ENCODE measurements at regions not wholly inside any gene's neighbourhood (a gene's known extent, or its start where the extent isn't known, plus 50 kb on each side); places are given as distances from the start of the nearest gene placed in this dataset.

GRCh38 chr5:24899180-24899579 is 254.4 kb upstream of the CDH10 start:
- no peak overlapping the region for H3K27ac ChIP-seq (ENCODE audit: low read depth, low read length)
- H3K9me2 ChIP-seq (replicated peaks; ENCODE audit: control insufficient read depth, low read length) = no peaks in the 10 kb centered on the region
- TF ChIP-seq, protein P1, sequence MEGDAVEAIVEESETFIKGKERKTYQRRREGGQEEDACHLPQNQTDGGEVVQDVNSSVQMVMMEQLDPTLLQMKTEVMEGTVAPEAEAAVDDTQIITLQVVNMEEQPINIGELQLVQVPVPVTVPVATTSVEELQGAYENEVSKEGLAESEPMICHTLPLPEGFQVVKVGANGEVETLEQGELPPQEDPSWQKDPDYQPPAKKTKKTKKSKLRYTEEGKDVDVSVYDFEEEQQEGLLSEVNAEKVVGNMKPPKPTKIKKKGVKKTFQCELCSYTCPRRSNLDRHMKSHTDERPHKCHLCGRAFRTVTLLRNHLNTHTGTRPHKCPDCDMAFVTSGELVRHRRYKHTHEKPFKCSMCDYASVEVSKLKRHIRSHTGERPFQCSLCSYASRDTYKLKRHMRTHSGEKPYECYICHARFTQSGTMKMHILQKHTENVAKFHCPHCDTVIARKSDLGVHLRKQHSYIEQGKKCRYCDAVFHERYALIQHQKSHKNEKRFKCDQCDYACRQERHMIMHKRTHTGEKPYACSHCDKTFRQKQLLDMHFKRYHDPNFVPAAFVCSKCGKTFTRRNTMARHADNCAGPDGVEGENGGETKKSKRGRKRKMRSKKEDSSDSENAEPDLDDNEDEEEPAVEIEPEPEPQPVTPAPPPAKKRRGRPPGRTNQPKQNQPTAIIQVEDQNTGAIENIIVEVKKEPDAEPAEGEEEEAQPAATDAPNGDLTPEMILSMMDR (IDR thresholded peaks at IDR 0.05; ENCODE audit: low read depth, low read length, poor library complexity, severe bottlenecking) = no peak
- TF ChIP-seq EZH2phosphoT487 (IDR thresholded peaks at IDR 0.05; ENCODE audit: borderline replicate concordance, low read length) = no peak
- H3K79me2 ChIP-seq (ENCODE audit: control insufficient read depth, low read length) = no peaks in the 10 kb centered on the region
- no peaks in the 10 kb centered on the region for H3F3A ChIP-seq (ENCODE audit: control insufficient read depth, insufficient read depth)
- no peaks in the 10 kb centered on the region for H3K9me3 ChIP-seq (ENCODE audit: control insufficient read depth, insufficient read depth, low read length)
- no peak overlapping the region for H3K4me3 ChIP-seq (ENCODE audit: low read length)
- no peaks in the 10 kb centered on the region for H4K20me1 ChIP-seq (ENCODE audit: control insufficient read depth, insufficient read depth, low read depth, low read length)
- no peaks in the 10 kb centered on the region for H3K36me3 ChIP-seq (ENCODE audit: control insufficient read depth, low read length)
- no peak overlapping the region for H3K4me2 ChIP-seq (ENCODE audit: low read length)
- no peaks in the 10 kb centered on the region for H3K4me1 ChIP-seq (ENCODE audit: control insufficient read depth, low read length)
- no peaks in the 10 kb centered on the region for H3K27me3 ChIP-seq (ENCODE audit: control insufficient read depth, low read length)

GRCh38 chr5:24864244-24864643 is 219.5 kb upstream of the CDH10 start:
- Histone ChIP-seq H3K79me2 (ENCODE audit: control insufficient read depth, low read length) (no peaks in the 10 kb centered on the region), H3K27me3 (ENCODE audit: control insufficient read depth, low read length) (no peaks in the 10 kb centered on the region), H3K9me2 (replicated peaks; ENCODE audit: control insufficient read depth, low read length) (no peaks in the 10 kb centered on the region), H3K27ac (ENCODE audit: low read depth, low read length) (no peak overlapping the region), H3K4me3 (ENCODE audit: low read length) (no peak overlapping the region), H3K4me1 (ENCODE audit: control insufficient read depth, low read length) (no peaks in the 10 kb centered on the region), H3F3A (ENCODE audit: control insufficient read depth, insufficient read depth) (no peaks in the 10 kb centered on the region), H3K36me3 (ENCODE audit: control insufficient read depth, low read length) (no peaks in the 10 kb centered on the region), H3K4me2 (ENCODE audit: low read length) (no peak overlapping the region), H4K20me1 (ENCODE audit: control insufficient read depth, insufficient read depth, low read depth, low read length) (no peaks in the 10 kb centered on the region), H3K9me3 (ENCODE audit: control insufficient read depth, insufficient read depth, low read length) (no peaks in the 10 kb centered on the region)
- TF ChIP-seq EZH2phosphoT487 (IDR thresholded peaks at IDR 0.05; ENCODE audit: borderline replicate concordance, low read length) = no peak
- TF ChIP-seq, protein P1 (IDR thresholded peaks at IDR 0.05; ENCODE audit: low read depth, low read length, poor library complexity, severe bottlenecking) = no peak

- TF ChIP-seq EZH2phosphoT487 (IDR thresholded peaks at IDR 0.05; ENCODE audit: borderline replicate concordance, low read length) = no peak
- TF ChIP-seq, protein P1 (IDR thresholded peaks at IDR 0.05; ENCODE audit: low read depth, low read length, poor library complexity, severe bottlenecking) = no peak
- Histone ChIP-seq H3K4me2 (ENCODE audit: low read length) (no peak overlapping the region), H3K4me3 (ENCODE audit: low read length) (no peak overlapping the region), H3F3A (ENCODE audit: control insufficient read depth, insufficient read depth) (no peaks in the 10 kb centered on the region), H3K4me1 (ENCODE audit: control insufficient read depth, low read length) (no peaks in the 10 kb centered on the region), H3K36me3 (ENCODE audit: control insufficient read depth, low read length) (no peaks in the 10 kb centered on the region), H4K20me1 (ENCODE audit: control insufficient read depth, insufficient read depth, low read depth, low read length) (no peaks in the 10 kb centered on the region), H3K27ac (ENCODE audit: low read depth, low read length) (no peak overlapping the region), H3K79me2 (ENCODE audit: control insufficient read depth, low read length) (no peaks in the 10 kb centered on the region), H3K9me2 (replicated peaks; ENCODE audit: control insufficient read depth, low read length) (no peaks in the 10 kb centered on the region), H3K27me3 (ENCODE audit: control insufficient read depth, low read length) (no peaks in the 10 kb centered on the region), H3K9me3 (ENCODE audit: control insufficient read depth, insufficient read depth, low read length) (no peaks in the 10 kb centered on the region)
Measured at GRCh38 chr5:24862117-24862516, 217.3 kb upstream of the CDH10 start.

GRCh38 chr5:24855485-24855884 is 210.7 kb upstream of the CDH10 start:
- Histone ChIP-seq H3K27ac (ENCODE audit: low read depth, low read length) (no peak overlapping the region), H4K20me1 (ENCODE audit: control insufficient read depth, insufficient read depth, low read depth, low read length) (no peaks in the 10 kb centered on the region), H3K4me1 (ENCODE audit: control insufficient read depth, low read length) (no peaks in the 10 kb centered on the region), H3K27me3 (ENCODE audit: control insufficient read depth, low read length) (no peaks in the 10 kb centered on the region), H3K79me2 (ENCODE audit: control insufficient read depth, low read length) (no peaks in the 10 kb centered on the region), H3F3A (ENCODE audit: control insufficient read depth, insufficient read depth) (no peaks in the 10 kb centered on the region), H3K9me3 (ENCODE audit: control insufficient read depth, insufficient read depth, low read length) (peaks cover 1% of the 10 kb centered on the region; the same call in 1 of the 2 replicates), H3K36me3 (ENCODE audit: control insufficient read depth, low read length) (no peaks in the 10 kb centered on the region), H3K9me2 (replicated peaks; ENCODE audit: control insufficient read depth, low read length) (no peaks in the 10 kb centered on the region), H3K4me3 (ENCODE audit: low read length) (no peak overlapping the region), H3K4me2 (ENCODE audit: low read length) (no peak overlapping the region)
- TF ChIP-seq, protein P1 (IDR thresholded peaks at IDR 0.05; ENCODE audit: low read depth, low read length, poor library complexity, severe bottlenecking) = no peak
- no peak for TF ChIP-seq EZH2phosphoT487 (IDR thresholded peaks at IDR 0.05; ENCODE audit: borderline replicate concordance, low read length)

Data from DOHH2 (cell line).